Stomach (tissue), 8 donors: ENCODE measurements at regions not wholly inside any gene's neighbourhood (a gene's known extent, or its start where the extent isn't known, plus 50 kb on each side); places are given as distances from the start of the nearest gene placed in this dataset.

ENCODE experiments used
- DNase-seq, 2 donors: peaks; one replicate each; pipeline versions ENCODE4 v3.0.0 to v3.0.0-alpha.2; 2013 to 2019
- H3K27ac ChIP-seq, 5 donors: fragments of 200-600 bp in 4 of 5; sonication (generic) in 4 of 5; one replicate each; pipeline ENCODE4 v1.5.1; 2013 to 2019; ENCODE audit warnings: mild to moderate bottlenecking in 1 of 5, moderate library complexity in 1 of 5
- H3K27me3 ChIP-seq, 3 donors: fragments of 200-600 bp; sonication (generic); one replicate each; pipeline ENCODE4 v1.5.1; 2017 to 2019; ENCODE audit warnings: mixed run types in 1 of 3
- H3K36me3 ChIP-seq, 4 donors: fragments of 200-600 bp; sonication (generic); 1 replicate in 3 of 4; 2 replicates in 1 of 4; pipeline ENCODE4 v1.5.1; 2016 to 2019
- H3K4me1 ChIP-seq, 4 donors: fragments of 200-600 bp; sonication (generic); one replicate each; pipeline ENCODE4 v1.5.1; 2016 to 2019
- H3K4me3 ChIP-seq, 4 donors: fragments of 200-600 bp; sonication (generic) in 3 of 4; one replicate each; pipeline ENCODE4 v1.5.1; 2016 to 2019; ENCODE audit warnings: mild to moderate bottlenecking in 1 of 4
- H3K9me3 ChIP-seq, 4 donors: fragments of 200-600 bp; sonication (generic); one replicate each; pipeline ENCODE4 v1.5.1; 2016 to 2019
- CTCF ChIP-seq, 7 experiments: fragments of 450-650 bp in 4 of 7; fragments of 200-600 bp in 3 of 7; sonication (generic) in 3 of 7; IDR thresholded peaks; one replicate each; pipeline ENCODE4 v1.5.1; 2016 to 2019; ENCODE audit warnings: antibody characterized with exemption in 7 of 7, control low read depth in 2 of 7, mild to moderate bottlenecking in 1 of 7
- EP300 ChIP-seq: sonication (generic); formaldehyde crosslinking; IDR thresholded peaks from one replicate; pipeline ENCODE4 v1.6.1; 2017; ENCODE audit warnings: antibody characterized with exemption
- POLR2A ChIP-seq, 4 donors: fragments of 450-650 bp; IDR thresholded peaks; one replicate each; pipeline ENCODE4 v1.6.1; 2016; ENCODE audit warnings: antibody characterized with exemption in 4 of 4, control low read depth in 2 of 4, mild to moderate bottlenecking in 1 of 4, moderate library complexity in 1 of 4
- POLR2AphosphoS5 ChIP-seq, 3 donors: sonication (generic); formaldehyde crosslinking; IDR thresholded peaks; one replicate each; pipeline ENCODE4 v1.6.1; 2016; ENCODE audit warnings: antibody characterized with exemption in 3 of 3
- WGBS, 5 donors: extraction: QIAGEN DNeasy Blood & Tissue Kit in 3 of 5; methylation state at CpG; one replicate each; pipeline versions ENCODE4 v1.1.5 to v1.1.7; 2013 to 2018; 5-methylcytosine and 5-hydroxymethylcytosine counted together
- intact Hi-C: fragments of 100-400 bp; cut with DNase I; formaldehyde crosslinking; loops from one replicate; pipeline ENCODE4 v1.15.1; 2023; ENCODE audit warnings: low total_unique reads
- donor health status: healthy with polysubstance abuse.
- donor health status: Bipolar disorder and iron deficiency.
- donor health status: healthy.

GRCh38 chr13:71149498-71150363, 717.3 kb downstream of the DACH1 start:
- Histone ChIP-seq H3K9me3 (no peaks in the 10 kb centered on the region), H3K27me3 (no peaks in the 10 kb centered on the region), H3K4me1 (peaks cover 0 to 6% (median 2%) of the 10 kb centered on the region in 4 donors), H3K4me3 (no peak overlapping the region), H3K27ac (no peak overlapping the region), H3K36me3 (no peaks in the 10 kb centered on the region)
- no peak for TF ChIP-seq POLR2A (IDR thresholded peaks at IDR 0.05)
- DNase-seq, result peak; percentile 23 to 59
- intact Hi-C loops, result no loop called here
- 39 to 68% (median 45%) methylated on average over 10 of the region's 10 CpGs for WGBS, 5 donors

GRCh38 chr13:71149046-71149445, 718.0 kb downstream of the DACH1 start:
- Histone ChIP-seq H3K4me3 (no peak overlapping the region), H3K36me3 (no peaks in the 10 kb centered on the region), H3K9me3 (no peaks in the 10 kb centered on the region), H3K27me3 (no peaks in the 10 kb centered on the region), H3K4me1 (peaks cover 0 to 6% (median 2%) of the 10 kb centered on the region in 4 donors), H3K27ac (no peak overlapping the region)
- intact Hi-C loops, result no loop called here
- no peak for DNase-seq
- 31 to 55% (median 40%) methylated on average over 3 of the region's 3 CpGs for WGBS, 5 donors
- TF ChIP-seq POLR2A (IDR thresholded peaks at IDR 0.05) (no peak), POLR2AphosphoS5 (IDR thresholded peaks at IDR 0.05) (no peak), CTCF (IDR thresholded peaks at IDR 0.05) (no peak), EP300 (no peak)

- no peak overlapping the region for H3K4me3 ChIP-seq
- peaks cover 0 to 6% (median 2%) of the 10 kb centered on the region in 4 donors for H3K4me1 ChIP-seq
- H3K36me3 ChIP-seq, result no peaks in the 10 kb centered on the region
- no peak for DNase-seq
- intact Hi-C loops, result no loop called here
- WGBS, 5 donors, result 20 to 50% (median 28%) methylated on average over 1 of the region's 1 CpG
- H3K27ac ChIP-seq, result no peak overlapping the region
- no peaks in the 10 kb centered on the region for H3K27me3 ChIP-seq
- H3K9me3 ChIP-seq, result no peaks in the 10 kb centered on the region
- TF ChIP-seq POLR2AphosphoS5 (IDR thresholded peaks at IDR 0.05), result no peak
- no peak for TF ChIP-seq CTCF (IDR thresholded peaks at IDR 0.05)
- no peak for TF ChIP-seq EP300
- TF ChIP-seq POLR2A (IDR thresholded peaks at IDR 0.05), result no peak
Observed at GRCh38 chr13:71148396-71148795, 718.6 kb downstream of the DACH1 start.

GRCh38 chr13:71144883-71145282, 722.1 kb downstream of the DACH1 start:
- DNase-seq, result no peak
- H3K4me1 ChIP-seq, result peaks cover 0 to 6% (median 2%) of the 10 kb centered on the region in 4 donors
- no peak overlapping the region for H3K4me3 ChIP-seq
- H3K27me3 ChIP-seq, result no peaks in the 10 kb centered on the region
- no peaks in the 10 kb centered on the region for H3K36me3 ChIP-seq
- TF ChIP-seq EP300 (no peak), POLR2AphosphoS5 (IDR thresholded peaks at IDR 0.05) (no peak), CTCF (IDR thresholded peaks at IDR 0.05) (no peak)
- WGBS, 5 donors, result 92 to 98% (median 93%) methylated on average over 2 of the region's 2 CpGs
- no peak overlapping the region for H3K27ac ChIP-seq
- intact Hi-C loops, result no loop called here
- H3K9me3 ChIP-seq, result no peaks in the 10 kb centered on the region

- H3K9me3 ChIP-seq, result peaks cover 0 to 3% (median 0%) of the 10 kb centered on the region in 4 donors
- H3K27ac ChIP-seq, result no peak overlapping the region
- WGBS, 5 donors, result 45 to 67% (median 60%) methylated on average over 2 of the region's 2 CpGs
- H3K4me3 ChIP-seq, result no peak overlapping the region
- intact Hi-C loops, result no loop called here
- TF ChIP-seq EP300, result no peak
- TF ChIP-seq POLR2A (IDR thresholded peaks at IDR 0.05), result no peak
- TF ChIP-seq POLR2AphosphoS5 (IDR thresholded peaks at IDR 0.05), result no peak
- TF ChIP-seq CTCF (IDR thresholded peaks at IDR 0.05), result no peak
- H3K36me3 ChIP-seq, result no peaks in the 10 kb centered on the region
- no peaks in the 10 kb centered on the region for H3K4me1 ChIP-seq
- no peaks in the 10 kb centered on the region for H3K27me3 ChIP-seq
- DNase-seq, result no peak
Observed at GRCh38 chr13:71137101-71137500, 729.9 kb downstream of the DACH1 start.
